GM06990 (cell line): ENCODE measurements at regions not wholly inside any gene's neighbourhood (a gene's known extent, or its start where the extent isn't known, plus 50 kb on each side); places are given as distances from the start of the nearest gene placed in this dataset.

Source experiments
- DNase-seq: peaks from one replicate; pipeline ENCODE4 v3.0.0-alpha.2; 2011; ENCODE audit not compliant: insufficient read length; ENCODE audit errors: extremely low read depth
- H3K27me3 ChIP-seq: replicated peaks from 2 replicates; pipeline ENCODE4 v1.6.0; 2011; ENCODE audit warnings: low read length; ENCODE audit not compliant: control insufficient read depth, insufficient read depth
- H3K36me3 ChIP-seq: 2 replicates; pipeline ENCODE4 v1.5.1; 2011; ENCODE audit warnings: low read length; ENCODE audit not compliant: control insufficient read depth, insufficient read depth
- H3K4me3 ChIP-seq: replicated peaks from 2 replicates; pipeline ENCODE4 v1.5.1; 2011; ENCODE audit warnings: low read depth, mild to moderate bottlenecking, control low read depth, low read length
- CTCF ChIP-seq: IDR thresholded peaks from 2 replicates; pipeline ENCODE4 v1.5.1; 2011; ENCODE audit warnings: low read length, control low read depth, mild to moderate bottlenecking, inconsistent platforms; ENCODE audit not compliant: insufficient read depth, poor library complexity, severe bottlenecking

GRCh38 chr9:86605303-86605702 is 251.1 kb upstream of the TUT7 start:
- DNase-seq = no peak
- Histone ChIP-seq H3K36me3 (no peaks in the 10 kb centered on the region), H3K4me3 (no peak overlapping the region), H3K27me3 (no peaks in the 10 kb centered on the region)
- TF ChIP-seq CTCF = no peak

GRCh38 chr9:86604741-86605140 is 250.5 kb upstream of the TUT7 start:
- Histone ChIP-seq H3K4me3 (no peak overlapping the region), H3K27me3 (no peaks in the 10 kb centered on the region), H3K36me3 (no peaks in the 10 kb centered on the region)
- no peak for TF ChIP-seq CTCF
- DNase-seq = no peak

DNA sequence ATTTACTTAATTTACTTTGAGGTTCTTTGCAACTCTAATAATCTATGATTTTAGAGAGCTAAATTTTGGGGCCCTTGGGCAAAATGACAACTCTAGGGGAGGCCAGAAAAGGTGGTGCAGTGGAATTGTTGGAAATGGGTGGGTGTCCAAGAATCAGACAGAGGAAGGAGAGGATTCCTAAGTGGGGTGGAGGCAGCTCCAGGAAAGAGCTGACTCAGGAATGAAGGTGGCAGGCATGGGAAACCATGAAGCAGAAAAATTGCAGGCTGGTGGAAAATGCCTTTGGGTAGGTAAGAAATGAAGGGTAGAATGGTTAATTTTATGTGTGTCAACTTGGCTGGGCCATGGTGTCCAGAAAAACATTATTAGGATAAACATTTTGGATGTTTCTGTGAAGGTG is 248.5 kb upstream of the TUT7 start:
- Histone ChIP-seq H3K36me3 (no peaks in the 10 kb centered on the region), H3K4me3 (no peak overlapping the region), H3K27me3 (no peaks in the 10 kb centered on the region)
- DNase-seq = no peak
- TF ChIP-seq CTCF = no peak

DNA sequence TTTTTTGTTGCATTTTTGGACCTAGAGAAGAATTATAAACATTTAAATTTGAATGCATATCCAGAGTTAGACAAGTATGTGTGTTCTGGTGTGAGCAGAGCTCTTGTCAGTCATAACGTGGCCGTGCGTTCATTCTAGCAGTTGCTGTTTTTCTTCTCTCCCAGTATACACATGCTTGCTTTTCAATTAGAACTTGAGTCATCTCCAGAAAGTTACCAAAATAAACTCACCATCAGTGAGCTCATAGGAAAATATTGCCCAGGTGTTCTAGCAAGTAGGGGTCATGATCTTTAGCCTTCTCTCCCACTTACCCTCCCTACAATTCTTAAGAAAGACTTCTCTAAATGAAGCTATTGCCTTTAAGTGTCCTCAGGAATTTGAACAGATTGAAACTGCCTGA is 247.5 kb upstream of the TUT7 start:
- DNase-seq = no peak
- no peaks in the 10 kb centered on the region for H3K27me3 ChIP-seq
- no peaks in the 10 kb centered on the region for H3K36me3 ChIP-seq
- no peak for TF ChIP-seq CTCF
- H3K4me3 ChIP-seq = no peak overlapping the region

- no peaks in the 10 kb centered on the region for H3K36me3 ChIP-seq
- no peaks in the 10 kb centered on the region for H3K27me3 ChIP-seq
- no peak for TF ChIP-seq CTCF
- no peak for DNase-seq
- no peak overlapping the region for H3K4me3 ChIP-seq
Measured at GRCh38 chr9:86600977-86601376, 246.8 kb upstream of the TUT7 start.

GRCh38 chr9:86600291-86600690 is 246.1 kb upstream of the TUT7 start:
- H3K4me3 ChIP-seq = no peak overlapping the region
- H3K36me3 ChIP-seq = no peaks in the 10 kb centered on the region
- H3K27me3 ChIP-seq = no peaks in the 10 kb centered on the region
- no peak for DNase-seq
- no peak for TF ChIP-seq CTCF
